Body of pancreas (tissue), 4 donors: ENCODE measurements at regions not wholly inside any gene's neighbourhood (a gene's known extent, or its start where the extent isn't known, plus 50 kb on each side); places are given as distances from the start of the nearest gene placed in this dataset.

Experiments
- CTCF ChIP-seq, 7 experiments: fragments of 450-650 bp in 4 of 7; fragments of 200-600 bp in 3 of 7; sonication (generic) in 3 of 7; IDR thresholded peaks; one replicate each; pipeline ENCODE4 v1.5.1; 2016 to 2019; ENCODE audit warnings: antibody characterized with exemption in 7 of 7
- POLR2A ChIP-seq, 3 donors: fragments of 450-650 bp; IDR thresholded peaks; one replicate each; pipeline ENCODE4 v1.6.1; 2016; ENCODE audit warnings: antibody characterized with exemption in 3 of 3, mild to moderate bottlenecking in 2 of 3

GRCh38 chr10:106320078-106320477 lies 844.4 kb downstream of the SORCS1 start:
- TF ChIP-seq CTCF (IDR thresholded peaks at IDR 0.05): no peak
- TF ChIP-seq POLR2A (IDR thresholded peaks at IDR 0.05): no peak
